GM12865 (cell line): ENCODE measurements at regions not wholly inside any gene's neighbourhood (a gene's known extent, or its start where the extent isn't known, plus 50 kb on each side); places are given as distances from the start of the nearest gene placed in this dataset.
"Not testable (repeated sequence)": the region's sequence is repeated elsewhere in the genome, so short reads cannot be mapped to it uniquely, and the experiment has no call there.

Source experiments
- DNase-seq: peaks from one replicate; pipeline ENCODE4 v3.0.0; 2010; ENCODE audit warnings: low read depth
- H3K4me3 ChIP-seq: 2 replicates; pipeline ENCODE4 v1.5.1; 2011; ENCODE audit warnings: mild to moderate bottlenecking, low read depth, low read length, control low read depth
- CTCF ChIP-seq: IDR thresholded peaks from 2 replicates; pipeline ENCODE4 v1.5.1; 2011; ENCODE audit warnings: low read length, control low read depth, low read depth, inconsistent platforms; ENCODE audit not compliant: insufficient read depth; ENCODE audit errors: missing control alignments

GRCh38 chr9:124126648-124127646, 115.4 kb downstream of the LHX2 start:
- DNase-seq: peak; percentile 88
- H3K4me3 ChIP-seq: no peak overlapping the region
- TF ChIP-seq CTCF: peak; percentile 97

- no peak for DNase-seq
- no peak for TF ChIP-seq CTCF
- H3K4me3 ChIP-seq: no peak overlapping the region
Measured at GRCh38 chr9:124128568-124129166, 117.1 kb downstream of the LHX2 start.

- no peak for TF ChIP-seq CTCF
- no peak overlapping the region for H3K4me3 ChIP-seq
- peak; percentile 54 for DNase-seq
Measured at GRCh38 chr9:124130277-124131075, 118.9 kb downstream of the LHX2 start.

- H3K4me3 ChIP-seq: not testable (repeated sequence)
Measured at GRCh38 chr9:124131518-124131917, 120.0 kb downstream of the LHX2 start.

GRCh38 chr9:124132671-124133147, 121.1 kb downstream of the LHX2 start:
- DNase-seq: no peak
- no peak overlapping the region for H3K4me3 ChIP-seq
- TF ChIP-seq CTCF: no peak

More at GRCh38 chr9:124131518-124131917, 120.0 kb downstream of the LHX2 start:
- not testable (repeated sequence) for DNase-seq

- DNase-seq: no peak
- no peak overlapping the region for H3K4me3 ChIP-seq
- no peak for TF ChIP-seq CTCF
Measured at GRCh38 chr9:124133727-124134126, 122.2 kb downstream of the LHX2 start.

GRCh38 chr9:124134526-124134925, 123.0 kb downstream of the LHX2 start:
- H3K4me3 ChIP-seq: no peak overlapping the region
- DNase-seq: no peak
- TF ChIP-seq CTCF: no peak
